ENCODE measurements at regions not wholly inside any gene's neighbourhood (a gene's known extent, or its start where the extent isn't known, plus 50 kb on each side); places are given as distances from the start of the nearest gene placed in this dataset.

- TF ChIP-seq ZNF274 (IDR thresholded peaks at IDR 0.05; ENCODE audit: low read depth, low read length) (no peak), CBX3 (IDR thresholded peaks at IDR 0.05; ENCODE audit: low read depth) (no peak), SP1 (IDR thresholded peaks at IDR 0.05; ENCODE audit: low read depth) (no peak)
- TF ChIP-seq, protein P1, sequence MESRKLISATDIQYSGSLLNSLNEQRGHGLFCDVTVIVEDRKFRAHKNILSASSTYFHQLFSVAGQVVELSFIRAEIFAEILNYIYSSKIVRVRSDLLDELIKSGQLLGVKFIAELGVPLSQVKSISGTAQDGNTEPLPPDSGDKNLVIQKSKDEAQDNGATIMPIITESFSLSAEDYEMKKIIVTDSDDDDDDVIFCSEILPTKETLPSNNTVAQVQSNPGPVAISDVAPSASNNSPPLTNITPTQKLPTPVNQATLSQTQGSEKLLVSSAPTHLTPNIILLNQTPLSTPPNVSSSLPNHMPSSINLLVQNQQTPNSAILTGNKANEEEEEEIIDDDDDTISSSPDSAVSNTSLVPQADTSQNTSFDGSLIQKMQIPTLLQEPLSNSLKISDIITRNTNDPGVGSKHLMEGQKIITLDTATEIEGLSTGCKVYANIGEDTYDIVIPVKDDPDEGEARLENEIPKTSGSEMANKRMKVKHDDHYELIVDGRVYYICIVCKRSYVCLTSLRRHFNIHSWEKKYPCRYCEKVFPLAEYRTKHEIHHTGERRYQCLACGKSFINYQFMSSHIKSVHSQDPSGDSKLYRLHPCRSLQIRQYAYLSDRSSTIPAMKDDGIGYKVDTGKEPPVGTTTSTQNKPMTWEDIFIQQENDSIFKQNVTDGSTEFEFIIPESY (IDR thresholded peaks at IDR 0.05; ENCODE audit: extremely low read depth, insufficient replicate concordance, low read length): no peak
Observed at GRCh38 chr21:18887922-18888602, 484.5 kb upstream of the TMPRSS15 start (continued).

GRCh38 chr21:18893406-18893805 lies 489.8 kb upstream of the TMPRSS15 start:
- no peaks in the 10 kb centered on the region for H3K4me1 ChIP-seq (ENCODE audit: control insufficient read depth in 1 of 2, insufficient read depth in 2 of 2, low read length in 2 of 2)
- TF ChIP-seq ATF3 (IDR thresholded peaks at IDR 0.05) (no peak), POLR2A (IDR thresholded peaks at IDR 0.05; ENCODE audit: borderline replicate concordance, extremely low read depth, insufficient read depth, insufficient read length) (no peak)
- no peaks in the 10 kb centered on the region for H3K27me3 ChIP-seq (ENCODE audit: insufficient read depth, low read length)
- no peak for DNase-seq (ENCODE audit: low read depth, low spot score)
- no peak overlapping the region for H2AFZ ChIP-seq (ENCODE audit: low read depth, low read length, poor library complexity, severe bottlenecking)
- no peaks in the 10 kb centered on the region for H4K20me1 ChIP-seq (ENCODE audit: insufficient read depth)
- POLR2A ChIA-PET: no interaction called here
- H3K9ac ChIP-seq (ENCODE audit: low read length): no peak overlapping the region
- BruUV-seq (replicated peaks): no TSS peak
- RAD21 ChIA-PET (ENCODE audit: low non-redundant PET in 1 of 2, low total read pairs in 2 of 2, uncharacterized antibody in 2 of 2, unreplicated experiment in 2 of 2): no interaction called here
- H3K79me2 ChIP-seq (ENCODE audit: insufficient read depth, low read length): no peaks in the 10 kb centered on the region
- H3K27ac ChIP-seq (ENCODE audit: low read depth, low read length): no peak overlapping the region
- ATAC-seq: no peak
- no peaks in the 10 kb centered on the region for H3K9me2 ChIP-seq (ENCODE audit: insufficient read depth)
- no peaks in the 10 kb centered on the region for H3K36me3 ChIP-seq (ENCODE audit: control insufficient read depth in 1 of 2, insufficient read depth in 2 of 2, low read length in 2 of 2)
- H3K4me2 ChIP-seq (ENCODE audit: low read length): no peak overlapping the region
- intact Hi-C loops (cut with micrococcal nuclease): no loop called here
- H3K9me3 ChIP-seq (ENCODE audit: control insufficient read depth in 1 of 2, insufficient read depth in 1 of 2, low read depth in 1 of 2, low read length in 2 of 2): peaks cover 3 to 27% of the 10 kb centered on the region in 2 experiments; a peak in 2 of 4 replicates
- H3K4me3 ChIP-seq (replicated peaks in 1 of 2; ENCODE audit: low read depth in 1 of 2, low read length in 2 of 2): no peak overlapping the region
- CTCF ChIA-PET: no interaction called here

Measured in HCT116 (cell line).